GM12875 (cell line): ENCODE measurements at regions not wholly inside any gene's neighbourhood (a gene's known extent, or its start where the extent isn't known, plus 50 kb on each side); places are given as distances from the start of the nearest gene placed in this dataset.
"Not testable (repeated sequence)": the region's sequence is repeated elsewhere in the genome, so short reads cannot be mapped to it uniquely, and the experiment has no call there.

Experiments
- H3K4me3 ChIP-seq: one replicate; pipeline ENCODE4 v1.5.1; 2011; ENCODE audit warnings: low read depth, low read length, control low read depth
- TF ChIP-seq, protein P1 (sequence below): IDR thresholded peaks from 2 replicates; pipeline ENCODE4 v1.5.1; 2011; ENCODE audit warnings: low read depth, mild to moderate bottlenecking, control low read depth, inconsistent platforms, low read length, moderate library complexity, borderline replicate concordance; ENCODE audit not compliant: insufficient read depth

DNA sequence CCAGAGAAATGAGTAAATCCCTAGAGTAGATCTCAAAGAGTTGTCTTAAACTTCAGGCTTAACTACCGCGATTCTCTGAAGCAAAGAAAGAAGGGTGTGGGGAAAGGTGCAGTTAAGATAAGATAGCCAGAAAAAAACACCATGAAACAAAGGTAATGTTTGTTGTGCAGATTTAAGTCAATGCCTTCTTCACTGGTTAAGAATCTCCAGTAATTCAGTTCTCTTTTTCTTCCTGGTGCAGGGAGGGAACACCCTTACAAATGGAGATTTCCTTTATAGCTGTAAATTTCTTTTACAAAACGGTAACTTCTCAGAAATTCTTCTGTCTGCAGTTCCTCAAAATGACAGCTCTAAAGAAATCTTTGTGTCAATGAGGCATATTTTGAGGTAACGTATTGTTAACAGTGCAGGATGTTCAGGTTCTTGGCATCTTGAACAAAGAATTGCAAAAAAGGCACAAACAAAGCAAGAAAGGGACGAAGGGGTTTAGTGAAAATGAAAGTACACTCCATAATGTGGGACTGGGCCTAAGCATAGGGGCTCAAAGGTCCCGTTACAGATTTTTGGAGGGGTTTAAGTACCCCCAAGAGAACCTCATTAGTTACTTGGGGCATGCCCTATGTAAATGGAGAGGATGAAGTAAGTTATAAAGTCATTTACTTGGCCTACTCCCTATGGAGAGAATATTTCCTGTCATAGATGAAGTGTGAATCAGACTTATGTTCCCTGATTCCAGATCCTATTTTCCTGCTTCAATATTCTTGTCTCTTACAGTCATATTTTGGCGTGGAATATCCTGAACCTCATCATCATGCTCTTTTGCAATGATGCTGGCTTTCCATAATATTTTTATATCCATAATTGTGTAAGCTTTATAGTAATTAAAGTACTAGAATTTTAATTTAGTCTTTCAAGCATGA is 492.0 kb downstream of the PCDH11X start:
- TF ChIP-seq, protein P1, sequence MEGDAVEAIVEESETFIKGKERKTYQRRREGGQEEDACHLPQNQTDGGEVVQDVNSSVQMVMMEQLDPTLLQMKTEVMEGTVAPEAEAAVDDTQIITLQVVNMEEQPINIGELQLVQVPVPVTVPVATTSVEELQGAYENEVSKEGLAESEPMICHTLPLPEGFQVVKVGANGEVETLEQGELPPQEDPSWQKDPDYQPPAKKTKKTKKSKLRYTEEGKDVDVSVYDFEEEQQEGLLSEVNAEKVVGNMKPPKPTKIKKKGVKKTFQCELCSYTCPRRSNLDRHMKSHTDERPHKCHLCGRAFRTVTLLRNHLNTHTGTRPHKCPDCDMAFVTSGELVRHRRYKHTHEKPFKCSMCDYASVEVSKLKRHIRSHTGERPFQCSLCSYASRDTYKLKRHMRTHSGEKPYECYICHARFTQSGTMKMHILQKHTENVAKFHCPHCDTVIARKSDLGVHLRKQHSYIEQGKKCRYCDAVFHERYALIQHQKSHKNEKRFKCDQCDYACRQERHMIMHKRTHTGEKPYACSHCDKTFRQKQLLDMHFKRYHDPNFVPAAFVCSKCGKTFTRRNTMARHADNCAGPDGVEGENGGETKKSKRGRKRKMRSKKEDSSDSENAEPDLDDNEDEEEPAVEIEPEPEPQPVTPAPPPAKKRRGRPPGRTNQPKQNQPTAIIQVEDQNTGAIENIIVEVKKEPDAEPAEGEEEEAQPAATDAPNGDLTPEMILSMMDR, result no peak
- no peak overlapping the region for H3K4me3 ChIP-seq

DNA sequence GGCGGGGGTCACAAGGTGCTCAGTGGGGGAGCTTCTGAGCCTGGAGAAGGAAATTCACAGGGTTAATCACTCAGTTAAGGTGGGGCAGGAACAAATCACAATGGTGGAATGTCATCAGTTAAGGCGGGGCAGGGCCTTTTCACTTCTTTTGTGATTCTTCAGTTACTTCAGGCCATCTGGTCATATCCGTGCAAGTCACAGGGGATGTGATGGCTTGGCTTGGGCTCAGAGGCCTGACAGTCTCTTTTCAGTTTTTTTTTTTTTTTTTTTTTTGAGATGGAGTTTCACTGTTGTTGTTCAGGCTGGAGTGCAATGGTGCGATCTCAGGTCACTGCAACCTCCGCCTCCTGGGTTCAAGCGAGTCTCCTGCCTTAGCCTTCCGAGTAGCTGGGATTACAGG is 499.4 kb downstream of the PCDH11X start:
- H3K4me3 ChIP-seq, result not testable (repeated sequence)

DNA sequence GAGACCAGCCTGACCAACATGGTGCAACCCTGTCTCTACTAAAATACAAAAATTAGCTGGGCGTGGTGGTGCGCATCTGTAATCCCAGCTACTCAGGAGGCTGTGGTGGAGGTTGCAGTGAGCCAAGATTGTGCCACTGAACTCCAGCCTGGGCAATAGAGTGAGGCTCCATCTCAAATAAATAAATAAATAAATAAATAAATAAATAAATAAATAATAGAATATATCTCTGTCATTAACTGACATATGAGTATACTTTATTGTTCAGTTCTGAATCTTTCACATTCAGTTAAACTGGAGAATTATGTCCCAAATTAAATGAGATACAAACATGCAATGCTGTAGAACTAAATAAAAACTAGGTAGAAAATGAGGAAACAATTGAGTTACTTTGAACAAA is 501.2 kb downstream of the PCDH11X start:
- not testable (repeated sequence) for H3K4me3 ChIP-seq

DNA sequence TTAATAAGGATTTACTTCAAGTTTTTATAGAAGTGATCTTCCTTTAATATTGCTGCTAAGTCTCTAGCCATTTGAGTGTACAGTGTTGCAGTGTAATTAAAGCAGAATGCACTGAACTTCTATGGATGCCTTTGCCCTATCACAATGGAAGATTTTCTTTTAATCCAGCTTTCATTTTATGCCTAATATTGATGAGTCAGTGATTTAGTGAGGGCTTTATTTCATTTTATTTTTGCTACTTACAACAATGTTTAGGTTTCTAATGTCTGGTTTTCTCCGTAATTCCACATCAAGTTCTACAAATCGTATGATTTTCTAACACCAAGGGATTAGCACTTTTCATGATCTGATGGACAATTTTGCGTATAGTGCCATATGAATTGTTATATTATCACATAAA is 504.1 kb downstream of the PCDH11X start:
- TF ChIP-seq, protein P1, result no peak
- no peak overlapping the region for H3K4me3 ChIP-seq

DNA sequence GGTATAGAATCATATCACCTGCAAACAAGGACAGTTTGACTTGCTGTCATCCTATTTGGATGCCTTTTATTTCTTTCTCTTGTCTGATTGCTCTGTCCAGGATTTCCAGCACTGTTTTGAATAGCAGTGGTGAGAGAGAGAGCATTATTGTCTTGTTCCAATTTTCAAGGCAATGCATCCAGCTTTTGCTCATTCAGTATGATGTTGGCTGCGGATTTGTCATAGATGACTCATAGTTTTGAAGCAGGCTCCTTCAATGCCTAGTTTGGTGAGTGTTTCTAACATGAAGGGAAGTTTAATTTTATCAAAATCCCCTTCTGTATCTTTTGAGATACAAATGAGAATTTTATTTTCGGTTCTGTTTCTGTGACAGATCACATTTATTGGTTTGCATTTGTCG is 518.9 kb downstream of the PCDH11X start:
- not testable (repeated sequence) for H3K4me3 ChIP-seq

DNA sequence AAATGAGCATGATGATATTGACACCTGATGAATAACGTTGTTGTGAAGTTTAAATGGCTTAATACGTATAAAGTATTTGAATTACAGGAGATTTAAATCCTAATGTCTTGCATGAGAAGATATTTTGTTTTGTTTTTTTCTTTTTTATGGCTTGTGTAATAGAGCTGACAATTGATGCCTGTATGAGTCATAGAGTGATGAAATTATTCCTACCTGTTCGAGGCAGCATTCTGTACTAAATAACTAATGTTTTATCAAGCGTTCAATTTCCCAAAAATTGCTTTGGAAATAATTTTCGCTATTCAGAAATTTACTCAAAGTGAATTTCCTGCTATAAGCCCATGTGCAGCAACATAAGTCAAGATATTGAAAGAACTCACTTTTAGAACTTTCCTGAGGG is 554.0 kb downstream of the PCDH11X start:
- H3K4me3 ChIP-seq, result not testable (repeated sequence)

DNA sequence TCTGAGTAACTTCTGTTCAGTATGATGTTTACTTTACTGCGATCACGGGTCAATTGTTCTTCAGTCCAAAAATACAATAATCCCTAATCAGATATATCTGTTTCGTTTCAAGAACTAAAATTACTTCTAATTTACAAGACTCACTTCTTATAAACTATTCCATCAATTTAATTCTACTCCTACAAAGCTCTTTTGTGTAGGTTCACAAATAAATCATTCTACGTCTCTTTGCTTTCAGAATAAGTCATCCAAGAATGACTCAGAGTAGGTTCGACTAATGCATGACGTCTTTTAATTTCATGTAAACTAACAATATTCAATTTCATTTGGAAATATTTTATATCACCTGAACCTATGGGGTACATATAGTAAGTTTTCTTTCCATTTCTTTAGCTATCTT is 571.9 kb downstream of the PCDH11X start:
- H3K4me3 ChIP-seq, result not testable (repeated sequence)

DNA sequence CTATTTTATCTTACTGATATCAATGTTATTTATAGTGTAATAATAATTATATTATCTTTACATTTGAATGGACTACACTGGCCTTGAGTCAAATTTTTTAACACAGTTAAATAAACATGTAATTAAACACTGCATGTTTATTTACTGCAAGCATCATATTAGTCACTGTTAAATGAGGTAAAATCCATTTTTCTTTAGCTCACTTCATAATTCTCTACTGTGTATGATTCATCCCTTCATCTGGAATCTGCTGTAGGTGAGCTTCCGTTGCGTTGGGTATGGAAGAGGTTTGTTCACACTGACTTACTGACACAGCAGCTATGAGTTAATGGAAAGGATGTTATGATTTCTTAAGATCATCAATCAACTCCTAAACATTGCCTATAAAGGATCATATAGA is 572.3 kb downstream of the PCDH11X start:
- TF ChIP-seq, protein P1, result no peak
- no peak overlapping the region for H3K4me3 ChIP-seq
